ENCODE measurements at regions not wholly inside any gene's neighbourhood (a gene's known extent, or its start where the extent isn't known, plus 50 kb on each side); places are given as distances from the start of the nearest gene placed in this dataset.

GRCh38 chr4:3642806-3643517, 110.7 kb upstream of the LRPAP1 start (continued):
- TF ChIP-seq NPAS2 (CRISPR knock-in tag; IDR thresholded peaks at IDR 0.05; ENCODE audit: borderline replicate concordance) = no peak
- no peak for TF ChIP-seq JUN (IDR thresholded peaks at IDR 0.05)
- no peak for TF ChIP-seq PBX3 (IDR thresholded peaks at IDR 0.05)
- no peak for TF ChIP-seq ZSCAN20 (CRISPR knock-in tag; IDR thresholded peaks at IDR 0.05)
- no peak for TF ChIP-seq CTCF (IDR thresholded peaks at IDR 0.05)
- TF ChIP-seq GATA3 (IDR thresholded peaks at IDR 0.05; ENCODE audit: borderline replicate concordance) = no peak
- no peak for TF ChIP-seq SREBF2 (IDR thresholded peaks at IDR 0.05)
- TF ChIP-seq FOSL2 (IDR thresholded peaks at IDR 0.05) = no peak
- no peak for TF ChIP-seq FOSL2 (CRISPR knock-in tag; IDR thresholded peaks at IDR 0.05)

GRCh38 chr4:3642056-3642630, 109.9 kb upstream of the LRPAP1 start:
- ChIA-PET CTCF (no interaction called here), POLR2A (no interaction called here)
- H3K4me2 ChIP-seq = no peak overlapping the region
- no peak for FAIRE-seq
- H3K4me3 ChIP-seq = no peak overlapping the region
- no peak for DNase-seq (ENCODE audit: low read depth in 1 of 2, low spot score in 1 of 2)
- 92% methylated on average over 49 of the region's 66 CpGs for WGBS (ENCODE audit: missing lambda C conversion rate)
- H3K4me1 ChIP-seq = peaks cover 10% of the 10 kb centered on the region; the same call in 2 of the 3 replicates
- TF ChIP-seq FOXS1 (CRISPR knock-in tag; IDR thresholded peaks at IDR 0.05) = no peak
- no peak for TF ChIP-seq HDAC2 (IDR thresholded peaks at IDR 0.05)
- TF ChIP-seq PBX3 (IDR thresholded peaks at IDR 0.05) = no peak
- no peak for TF ChIP-seq ZSCAN20 (CRISPR knock-in tag; IDR thresholded peaks at IDR 0.05)
- TF ChIP-seq CHD4 (IDR thresholded peaks at IDR 0.05; ENCODE audit: borderline replicate concordance) = no peak
- no peak for TF ChIP-seq ELK1 (IDR thresholded peaks at IDR 0.05; ENCODE audit: low read depth, low read length)
- no peak for TF ChIP-seq CEBPB (IDR thresholded peaks at IDR 0.05)
- no peak for TF ChIP-seq BCL3 (IDR thresholded peaks at IDR 0.05)
- no peak for ATAC-seq
- no peak overlapping the region for H3K27ac ChIP-seq
- H3K9me3 ChIP-seq = no peaks in the 10 kb centered on the region

- no peaks in the 10 kb centered on the region for H3K9me3 ChIP-seq
- FAIRE-seq = no peak
- CTCF ChIA-PET = no interaction called here
- peaks cover 10% of the 10 kb centered on the region; the same call in 2 of the 3 replicates for H3K4me1 ChIP-seq
- POLR2A ChIA-PET = no interaction called here
- ATAC-seq = no peak
- 75% methylated on average over 12 of the region's 12 CpGs for WGBS (ENCODE audit: missing lambda C conversion rate)
- H3K27ac ChIP-seq = no peak overlapping the region
- no peak overlapping the region for H3K4me3 ChIP-seq
- H3K4me2 ChIP-seq = no peak overlapping the region
- no peak for DNase-seq (ENCODE audit: low read depth in 1 of 2, low spot score in 1 of 2)
- TF ChIP-seq NR3C1 (IDR thresholded peaks at IDR 0.05) = no peak
- TF ChIP-seq BHLHE40 (IDR thresholded peaks at IDR 0.05; ENCODE audit: low read depth, low read length) = no peak
- TF ChIP-seq KDM1A (IDR thresholded peaks at IDR 0.05; ENCODE audit: low read depth) = no peak
- TF ChIP-seq CBX2 (IDR thresholded peaks at IDR 0.05; ENCODE audit: borderline replicate concordance, low read depth) = no peak
- TF ChIP-seq REST (IDR thresholded peaks at IDR 0.05) = no peak
- no peak for TF ChIP-seq E2F6 (IDR thresholded peaks at IDR 0.05; ENCODE audit: borderline replicate concordance, low read depth)
- TF ChIP-seq ELK1 (IDR thresholded peaks at IDR 0.05; ENCODE audit: low read depth, low read length) = no peak
- TF ChIP-seq HOXB5 (CRISPR knock-in tag; IDR thresholded peaks at IDR 0.05) = no peak
Observed at GRCh38 chr4:3641501-3641900, 109.3 kb upstream of the LRPAP1 start.

All from A549 (cell line).